GM23338 (cell line): ENCODE measurements at regions not wholly inside any gene's neighbourhood (a gene's known extent, or its start where the extent isn't known, plus 50 kb on each side); places are given as distances from the start of the nearest gene placed in this dataset.

Source experiments
- ATAC-seq: fragments of 200-7000 bp; cut with Tn5 transposase; 3 replicates; pipeline ENCODE4 v1.9.1; 2020
- DNase-seq: peaks from one replicate; pipeline ENCODE4 v3.0.0-alpha.2; 2015; ENCODE audit warnings: low spot score
- H2AFZ ChIP-seq: fragments of 200-600 bp; sonication (generic); 2 replicates; pipeline ENCODE4 v1.8.0; 2016; ENCODE audit warnings: antibody characterized with exemption, mild to moderate bottlenecking, moderate library complexity
- H3F3A ChIP-seq: fragments of 200-600 bp; sonication (generic); replicated peaks from 2 replicates; pipeline ENCODE4 v1.8.0; 2017; ENCODE audit warnings: antibody characterized with exemption, mixed run types, low read depth
- H3K27ac ChIP-seq: fragments of 200-600 bp; sonication (generic); 2 replicates; pipeline ENCODE4 v1.6.1; 2016; ENCODE audit warnings: low read depth
- H3K27me3 ChIP-seq: fragments of 200-600 bp; sonication (generic); 2 replicates; pipeline ENCODE4 v1.8.0; 2016; ENCODE audit warnings: mild to moderate bottlenecking, mixed run types, moderate library complexity; ENCODE audit not compliant: insufficient read depth
- H3K36me3 ChIP-seq: fragments of 200-600 bp; sonication (generic); 2 replicates; pipeline ENCODE4 v1.8.0; 2016; ENCODE audit warnings: mild to moderate bottlenecking; ENCODE audit not compliant: insufficient read depth
- H3K4me1 ChIP-seq: fragments of 200-600 bp; sonication (generic); 2 replicates; pipeline ENCODE4 v1.8.0; 2016; ENCODE audit warnings: mild to moderate bottlenecking, moderate library complexity; ENCODE audit not compliant: insufficient read depth
- H3K4me2 ChIP-seq: fragments of 200-600 bp; sonication (generic); 2 replicates; pipeline ENCODE4 v1.7.1; 2017; ENCODE audit warnings: mixed run types
- H3K4me3 ChIP-seq: fragments of 200-600 bp; sonication (generic); 2 replicates; pipeline ENCODE4 v1.6.1; 2016; ENCODE audit warnings: mixed run types
- H3K79me2 ChIP-seq: fragments of 200-600 bp; sonication (generic); replicated peaks from 2 replicates; pipeline ENCODE4 v1.8.0; 2017; ENCODE audit warnings: mild to moderate bottlenecking; ENCODE audit not compliant: insufficient read depth
- H3K9me2 ChIP-seq: fragments of 200-600 bp; sonication (generic); 2 replicates; pipeline ENCODE4 v1.8.0; 2017; ENCODE audit not compliant: insufficient read depth
- H4K20me1 ChIP-seq: fragments of 200-600 bp; sonication (generic); replicated peaks from 2 replicates; pipeline ENCODE4 v1.8.0; 2017; ENCODE audit warnings: mild to moderate bottlenecking; ENCODE audit not compliant: insufficient read depth
- H3K27ac Mint-ChIP-seq: 2 replicates; pipeline ENCODE4 v1.8.0; 2020; ENCODE audit warnings: inconsistent platforms, mild to moderate bottlenecking, moderate library complexity, mixed read lengths
- H3K27me3 Mint-ChIP-seq: 3 replicates; pipeline ENCODE4 v1.8.0; 2022; ENCODE audit warnings: low read depth, mild to moderate bottlenecking, moderate library complexity, mixed read lengths, inconsistent platforms; ENCODE audit not compliant: insufficient read depth, poor library complexity
- H3K36me3 Mint-ChIP-seq: 3 replicates; pipeline ENCODE4 v1.8.0; 2021; ENCODE audit warnings: low read depth, mild to moderate bottlenecking, inconsistent platforms, moderate library complexity, mixed read lengths
- H3K4me1 Mint-ChIP-seq: 3 replicates; pipeline ENCODE4 v1.8.0; 2020; ENCODE audit warnings: mild to moderate bottlenecking, inconsistent platforms, mixed read lengths
- H3K4me3 Mint-ChIP-seq: 3 replicates; pipeline ENCODE4 v1.8.0; 2021; ENCODE audit warnings: moderate library complexity, mild to moderate bottlenecking, inconsistent platforms, mixed read lengths
- H3K9me3 Mint-ChIP-seq: 3 replicates; pipeline ENCODE4 v1.8.0; 2020; ENCODE audit warnings: moderate library complexity, mild to moderate bottlenecking, inconsistent platforms, mixed read lengths
- CREB1 ChIP-seq: fragments of 250-450 bp; sonication (Bioruptor Pico); IDR thresholded peaks from 2 replicates; pipeline ENCODE4 v1.5.0; 2020; ENCODE audit warnings: low read depth, mild to moderate bottlenecking, moderate library complexity
- EZH2phosphoT487 ChIP-seq: fragments of 200-600 bp; sonication (generic); IDR thresholded peaks from one replicate; pipeline ENCODE4 v1.8.1; 2018; ENCODE audit warnings: antibody characterized with exemption; ENCODE audit not compliant: unreplicated experiment
- JUNB ChIP-seq: IDR thresholded peaks from one replicate; pipeline ENCODE4 v1.6.1; 2016; ENCODE audit warnings: antibody characterized with exemption; ENCODE audit not compliant: unreplicated experiment
- NANOG ChIP-seq: IDR thresholded peaks from 2 replicates; pipeline ENCODE4 v1.6.1; 2016; ENCODE audit warnings: antibody characterized with exemption, borderline replicate concordance
- POLR2AphosphoS5 ChIP-seq: IDR thresholded peaks from 2 replicates; pipeline ENCODE4 v1.6.1; 2016; ENCODE audit warnings: antibody characterized with exemption, low read depth
- STAT1 ChIP-seq: IDR thresholded peaks from one replicate; pipeline ENCODE4 v1.6.1; 2016; ENCODE audit warnings: antibody characterized with exemption; ENCODE audit not compliant: unreplicated experiment
- ZNF114 ChIP-seq: fragments of 250-450 bp; sonication (Bioruptor Pico); IDR thresholded peaks from 2 replicates; pipeline ENCODE4 v1.5.0; 2020; ENCODE audit warnings: mild to moderate bottlenecking, moderate library complexity
- ZNF331 ChIP-seq: fragments of 250-450 bp; sonication (Bioruptor Pico); IDR thresholded peaks from 2 replicates; pipeline ENCODE4 v1.5.0; 2020; ENCODE audit warnings: low read depth, mild to moderate bottlenecking, moderate library complexity
- ZNF462 ChIP-seq: fragments of 250-450 bp; sonication (Bioruptor Pico); IDR thresholded peaks from 2 replicates; pipeline ENCODE4 v1.5.0; 2020; ENCODE audit warnings: mild to moderate bottlenecking, moderate library complexity
- TF ChIP-seq, protein P1 (sequence below), 2 experiments: fragments of 200-600 bp in 1 of 2; sonication (generic) in 1 of 2; conservative IDR thresholded peaks; 2 replicates each; pipeline versions ENCODE4 v1.5.1 to v1.6.1; 2016 to 2017; ENCODE audit warnings: antibody characterized with exemption in 2 of 2, low read depth in 2 of 2, mild to moderate bottlenecking in 2 of 2, moderate library complexity in 1 of 2
- TF ChIP-seq, protein P2 (sequence below): IDR thresholded peaks from 2 replicates; pipeline ENCODE4 v1.6.1; 2016; ENCODE audit warnings: antibody characterized with exemption
- TF ChIP-seq, protein P3 (sequence below): IDR thresholded peaks from one replicate; pipeline ENCODE4 v1.6.1; 2018; ENCODE audit warnings: antibody characterized with exemption; ENCODE audit not compliant: unreplicated experiment

DNA sequence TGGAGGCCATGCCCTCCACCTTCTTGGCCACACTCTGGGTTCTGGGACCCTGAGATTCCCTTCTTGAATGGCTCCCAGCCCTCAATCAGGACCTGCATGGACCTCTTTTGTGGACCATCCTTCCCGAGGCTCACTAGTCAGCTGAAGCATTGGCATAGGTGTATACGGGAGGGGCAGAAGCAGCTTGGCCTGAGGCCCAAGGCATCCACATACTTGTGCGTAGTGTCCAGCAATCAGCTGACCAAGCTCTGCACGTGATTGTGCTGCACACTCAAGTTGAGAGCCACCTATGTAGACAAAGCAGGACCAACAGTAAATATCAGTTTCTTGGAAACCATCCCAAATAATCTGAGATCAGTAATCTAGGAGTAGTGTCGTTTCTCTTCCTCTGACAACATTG, 119.6 kb downstream of the INSIG2 start:
- Mint-ChIP-seq H3K4me1 (no peaks in the 10 kb centered on the region; the same call in 2 of the 3 replicates), H3K4me3 (no peak overlapping the region), H3K27ac (no peak overlapping the region), H3K36me3 (no peaks in the 10 kb centered on the region), H3K27me3 (peaks cover 2% of the 10 kb centered on the region), H3K9me3 (no peaks in the 10 kb centered on the region)
- Histone ChIP-seq H2AFZ (no peak overlapping the region), H3F3A (no peaks in the 10 kb centered on the region), H3K4me3 (no peak overlapping the region), H3K4me1 (no peaks in the 10 kb centered on the region), H3K4me2 (no peak overlapping the region), H3K79me2 (no peaks in the 10 kb centered on the region), H3K36me3 (no peaks in the 10 kb centered on the region), H3K9me2 (no peaks in the 10 kb centered on the region), H4K20me1 (no peaks in the 10 kb centered on the region), H3K27ac (no peak overlapping the region), H3K27me3 (no peaks in the 10 kb centered on the region)
- DNase-seq (no peak), ATAC-seq (no peak)
- TF ChIP-seq, protein P1, sequence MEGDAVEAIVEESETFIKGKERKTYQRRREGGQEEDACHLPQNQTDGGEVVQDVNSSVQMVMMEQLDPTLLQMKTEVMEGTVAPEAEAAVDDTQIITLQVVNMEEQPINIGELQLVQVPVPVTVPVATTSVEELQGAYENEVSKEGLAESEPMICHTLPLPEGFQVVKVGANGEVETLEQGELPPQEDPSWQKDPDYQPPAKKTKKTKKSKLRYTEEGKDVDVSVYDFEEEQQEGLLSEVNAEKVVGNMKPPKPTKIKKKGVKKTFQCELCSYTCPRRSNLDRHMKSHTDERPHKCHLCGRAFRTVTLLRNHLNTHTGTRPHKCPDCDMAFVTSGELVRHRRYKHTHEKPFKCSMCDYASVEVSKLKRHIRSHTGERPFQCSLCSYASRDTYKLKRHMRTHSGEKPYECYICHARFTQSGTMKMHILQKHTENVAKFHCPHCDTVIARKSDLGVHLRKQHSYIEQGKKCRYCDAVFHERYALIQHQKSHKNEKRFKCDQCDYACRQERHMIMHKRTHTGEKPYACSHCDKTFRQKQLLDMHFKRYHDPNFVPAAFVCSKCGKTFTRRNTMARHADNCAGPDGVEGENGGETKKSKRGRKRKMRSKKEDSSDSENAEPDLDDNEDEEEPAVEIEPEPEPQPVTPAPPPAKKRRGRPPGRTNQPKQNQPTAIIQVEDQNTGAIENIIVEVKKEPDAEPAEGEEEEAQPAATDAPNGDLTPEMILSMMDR (conservative IDR thresholded peaks at IDR 0.05; ENCODE audit: low read depth in 2 of 2), result no peak
- TF ChIP-seq, protein P2, sequence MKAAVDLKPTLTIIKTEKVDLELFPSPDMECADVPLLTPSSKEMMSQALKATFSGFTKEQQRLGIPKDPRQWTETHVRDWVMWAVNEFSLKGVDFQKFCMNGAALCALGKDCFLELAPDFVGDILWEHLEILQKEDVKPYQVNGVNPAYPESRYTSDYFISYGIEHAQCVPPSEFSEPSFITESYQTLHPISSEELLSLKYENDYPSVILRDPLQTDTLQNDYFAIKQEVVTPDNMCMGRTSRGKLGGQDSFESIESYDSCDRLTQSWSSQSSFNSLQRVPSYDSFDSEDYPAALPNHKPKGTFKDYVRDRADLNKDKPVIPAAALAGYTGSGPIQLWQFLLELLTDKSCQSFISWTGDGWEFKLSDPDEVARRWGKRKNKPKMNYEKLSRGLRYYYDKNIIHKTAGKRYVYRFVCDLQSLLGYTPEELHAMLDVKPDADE, result no peak
- TF ChIP-seq, protein P3, sequence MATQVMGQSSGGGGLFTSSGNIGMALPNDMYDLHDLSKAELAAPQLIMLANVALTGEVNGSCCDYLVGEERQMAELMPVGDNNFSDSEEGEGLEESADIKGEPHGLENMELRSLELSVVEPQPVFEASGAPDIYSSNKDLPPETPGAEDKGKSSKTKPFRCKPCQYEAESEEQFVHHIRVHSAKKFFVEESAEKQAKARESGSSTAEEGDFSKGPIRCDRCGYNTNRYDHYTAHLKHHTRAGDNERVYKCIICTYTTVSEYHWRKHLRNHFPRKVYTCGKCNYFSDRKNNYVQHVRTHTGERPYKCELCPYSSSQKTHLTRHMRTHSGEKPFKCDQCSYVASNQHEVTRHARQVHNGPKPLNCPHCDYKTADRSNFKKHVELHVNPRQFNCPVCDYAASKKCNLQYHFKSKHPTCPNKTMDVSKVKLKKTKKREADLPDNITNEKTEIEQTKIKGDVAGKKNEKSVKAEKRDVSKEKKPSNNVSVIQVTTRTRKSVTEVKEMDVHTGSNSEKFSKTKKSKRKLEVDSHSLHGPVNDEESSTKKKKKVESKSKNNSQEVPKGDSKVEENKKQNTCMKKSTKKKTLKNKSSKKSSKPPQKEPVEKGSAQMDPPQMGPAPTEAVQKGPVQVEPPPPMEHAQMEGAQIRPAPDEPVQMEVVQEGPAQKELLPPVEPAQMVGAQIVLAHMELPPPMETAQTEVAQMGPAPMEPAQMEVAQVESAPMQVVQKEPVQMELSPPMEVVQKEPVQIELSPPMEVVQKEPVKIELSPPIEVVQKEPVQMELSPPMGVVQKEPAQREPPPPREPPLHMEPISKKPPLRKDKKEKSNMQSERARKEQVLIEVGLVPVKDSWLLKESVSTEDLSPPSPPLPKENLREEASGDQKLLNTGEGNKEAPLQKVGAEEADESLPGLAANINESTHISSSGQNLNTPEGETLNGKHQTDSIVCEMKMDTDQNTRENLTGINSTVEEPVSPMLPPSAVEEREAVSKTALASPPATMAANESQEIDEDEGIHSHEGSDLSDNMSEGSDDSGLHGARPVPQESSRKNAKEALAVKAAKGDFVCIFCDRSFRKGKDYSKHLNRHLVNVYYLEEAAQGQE, result no peak
- no peak for TF ChIP-seq EZH2phosphoT487
- no peak for TF ChIP-seq NANOG
- TF ChIP-seq POLR2AphosphoS5, result no peak
- no peak for TF ChIP-seq JUNB
- no peak for TF ChIP-seq ZNF331
- no peak for TF ChIP-seq CREB1 (CRISPR knock-in tag)
- TF ChIP-seq ZNF462 (CRISPR knock-in tag), result no peak
- no peak for TF ChIP-seq ZNF114
- TF ChIP-seq STAT1, result no peak
